G401 (cell line): ENCODE measurements at regions not wholly inside any gene's neighbourhood (a gene's known extent, or its start where the extent isn't known, plus 50 kb on each side); places are given as distances from the start of the nearest gene placed in this dataset.

ENCODE experiments used
- DNase-seq: peaks from one replicate; pipeline ENCODE4 v3.0.0-alpha.2; 2015; ENCODE audit warnings: low spot score
- in situ Hi-C: cut with HindIII; loops from 2 replicates; pipeline ENCODE4 v1.10.0; 2016; ENCODE audit warnings: low sequenced_read_pairs, mixed read lengths

DNA sequence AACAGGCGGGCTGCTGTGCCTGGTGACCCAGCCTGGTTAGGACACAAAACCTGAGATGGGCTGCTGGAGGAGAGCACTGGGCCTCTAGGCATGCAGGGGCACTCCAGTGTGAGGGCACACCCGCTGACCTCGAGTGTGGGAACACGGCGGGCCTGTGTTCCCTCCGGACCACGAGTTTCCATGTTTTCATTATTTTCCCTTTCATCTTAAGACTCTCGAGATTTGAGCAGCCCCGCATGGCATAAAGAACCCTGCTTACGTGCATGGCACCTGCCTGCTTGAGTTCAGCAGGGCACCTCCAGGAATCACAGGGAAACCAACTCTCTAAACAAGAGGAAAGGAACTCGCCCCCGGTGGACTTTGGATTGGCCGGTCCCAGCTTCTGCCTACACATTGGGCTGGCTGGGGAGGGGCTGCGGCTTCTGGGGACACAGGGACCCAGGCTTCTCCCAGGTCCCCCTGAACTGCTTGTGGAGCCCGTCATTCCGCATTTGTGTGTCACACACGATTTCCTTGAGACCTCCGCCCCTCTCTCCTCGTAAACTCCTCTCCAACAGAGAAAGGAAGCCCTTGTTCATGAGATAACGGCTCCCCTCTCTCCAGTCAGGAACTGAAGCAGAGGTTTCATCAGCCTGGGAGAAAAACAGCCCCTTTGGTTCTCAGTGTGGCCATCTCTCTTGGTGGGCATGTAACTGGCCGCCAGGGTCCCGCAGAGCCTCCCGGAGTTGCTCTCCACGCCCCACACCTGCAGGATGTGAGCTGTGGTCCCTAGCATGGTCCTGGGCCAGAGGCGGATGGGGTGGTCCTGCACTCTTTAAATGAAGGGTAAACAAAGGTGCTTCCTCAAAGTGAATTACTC, 181.8 kb downstream of the TTLL2 start:
- in situ Hi-C loops = no loop called here
- DNase-seq = no peak

DNA sequence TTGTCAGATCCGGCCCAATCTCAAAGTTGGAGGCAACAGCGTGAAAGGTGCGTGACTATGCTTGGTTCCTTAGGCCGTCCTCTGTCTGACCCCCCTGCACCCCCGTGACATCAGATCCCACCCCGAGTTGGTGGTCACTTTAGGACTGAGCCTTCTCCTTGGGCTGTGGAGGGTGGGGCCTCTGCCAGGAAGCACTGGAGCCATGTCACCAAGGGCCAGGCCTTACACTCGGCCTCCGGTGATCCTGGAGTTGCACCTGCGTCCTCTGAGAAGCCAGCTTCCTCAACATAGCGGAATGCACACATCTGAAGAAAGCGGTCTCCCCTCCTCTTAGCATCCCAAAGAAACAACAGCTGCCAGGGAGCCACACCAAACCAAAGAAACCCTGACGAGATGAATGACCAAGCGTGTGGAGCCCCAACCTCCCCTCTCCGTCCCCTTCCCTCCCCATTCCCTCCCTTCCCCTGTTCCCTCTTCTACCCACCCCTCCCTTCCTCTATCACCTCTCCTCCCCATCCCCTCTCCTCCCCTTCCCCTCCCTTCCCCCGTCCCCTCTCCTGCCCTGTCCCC, 182.6 kb downstream of the TTLL2 start:
- no peak for DNase-seq

DNA sequence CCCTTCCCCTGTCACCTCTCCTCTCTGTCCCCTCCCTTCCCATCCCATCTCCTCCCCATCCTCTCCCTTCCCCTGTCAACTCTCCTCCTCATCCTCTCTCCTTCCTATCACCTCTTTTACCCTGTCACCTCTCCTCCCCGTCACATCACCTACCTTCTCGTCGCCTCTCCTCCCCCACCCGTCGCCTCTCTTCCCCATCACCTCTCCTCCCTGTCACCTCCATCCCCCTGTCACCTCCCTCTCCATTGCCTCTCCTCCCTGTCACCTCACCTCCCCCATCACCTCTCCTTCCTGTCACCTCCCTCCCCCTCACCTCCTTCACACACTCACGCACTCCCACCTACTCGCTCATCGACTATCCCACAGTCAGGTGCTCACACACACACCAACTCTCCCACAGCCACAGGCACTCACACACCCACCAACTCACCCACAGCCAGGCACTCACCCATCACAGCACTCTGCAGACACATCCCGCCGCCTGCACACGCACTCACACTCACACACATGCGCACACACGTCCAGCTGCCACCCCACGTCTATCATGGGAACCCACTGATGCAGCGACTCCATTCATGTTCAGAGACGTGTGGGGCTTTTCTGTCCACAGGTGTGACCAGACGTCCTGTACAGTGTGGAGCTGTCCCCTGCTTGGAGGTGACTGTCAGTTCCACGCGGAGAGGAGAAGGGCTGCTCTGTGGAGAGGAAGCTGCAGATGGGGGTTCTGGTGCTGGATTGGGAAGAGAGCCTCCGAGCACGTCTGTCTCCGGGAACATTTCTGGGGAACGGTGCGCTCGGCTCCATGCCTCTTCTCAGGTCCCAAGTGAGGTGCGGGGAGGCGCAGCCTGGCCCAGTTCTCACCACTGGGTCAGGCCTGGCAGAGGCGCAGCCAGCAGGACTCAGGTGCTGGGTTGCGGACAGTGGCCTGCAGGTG, 184.3 kb downstream of the TTLL2 start:
- in situ Hi-C loops = no loop called here

More for the DNA sequence above, 182.6 kb downstream of the TTLL2 start:
- in situ Hi-C loops = no loop called here

DNA sequence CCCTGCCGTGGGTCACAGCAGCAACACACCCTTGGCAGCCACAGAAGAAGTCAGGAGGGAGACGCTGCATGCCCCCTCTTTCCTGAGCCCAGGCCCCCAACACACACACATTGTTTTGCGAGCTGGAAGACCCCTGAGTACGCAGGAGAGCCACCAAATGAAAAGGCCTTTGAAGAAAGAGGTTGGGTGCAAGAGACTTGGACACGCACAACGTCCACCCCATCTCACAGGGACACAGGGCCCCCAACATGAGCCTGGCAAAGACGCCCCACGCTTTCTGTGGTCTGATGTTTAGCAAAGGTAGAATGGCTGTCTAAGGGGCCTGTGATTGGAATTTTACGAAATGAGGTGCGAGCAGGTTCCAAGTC, 185.0 kb downstream of the TTLL2 start:
- in situ Hi-C loops = no loop called here

More for the DNA sequence above, 184.3 kb downstream of the TTLL2 start:
- no peak for DNase-seq

DNA sequence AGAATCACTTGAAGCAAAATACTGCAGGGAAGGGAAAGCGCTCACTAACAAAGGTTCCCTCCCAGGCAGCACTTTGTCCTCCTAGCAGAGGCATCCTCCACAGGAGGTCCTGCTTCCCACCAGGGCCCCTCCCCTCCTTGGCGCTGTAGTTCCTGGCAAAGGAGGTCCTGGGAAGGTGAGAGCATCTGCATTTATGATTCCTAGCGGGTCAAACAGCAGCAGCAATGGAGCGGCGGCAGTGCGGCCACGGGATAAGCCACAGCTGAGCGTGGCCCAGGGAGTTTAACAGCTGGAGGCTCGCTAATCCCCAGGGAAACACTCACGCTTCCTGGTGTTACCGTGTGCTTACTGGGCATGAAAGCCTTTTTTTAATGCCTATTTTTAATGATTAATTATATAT, 185.8 kb downstream of the TTLL2 start:
- no peak for DNase-seq
- in situ Hi-C loops = no loop called here

More for the DNA sequence above, 185.0 kb downstream of the TTLL2 start:
- DNase-seq = no peak

DNA sequence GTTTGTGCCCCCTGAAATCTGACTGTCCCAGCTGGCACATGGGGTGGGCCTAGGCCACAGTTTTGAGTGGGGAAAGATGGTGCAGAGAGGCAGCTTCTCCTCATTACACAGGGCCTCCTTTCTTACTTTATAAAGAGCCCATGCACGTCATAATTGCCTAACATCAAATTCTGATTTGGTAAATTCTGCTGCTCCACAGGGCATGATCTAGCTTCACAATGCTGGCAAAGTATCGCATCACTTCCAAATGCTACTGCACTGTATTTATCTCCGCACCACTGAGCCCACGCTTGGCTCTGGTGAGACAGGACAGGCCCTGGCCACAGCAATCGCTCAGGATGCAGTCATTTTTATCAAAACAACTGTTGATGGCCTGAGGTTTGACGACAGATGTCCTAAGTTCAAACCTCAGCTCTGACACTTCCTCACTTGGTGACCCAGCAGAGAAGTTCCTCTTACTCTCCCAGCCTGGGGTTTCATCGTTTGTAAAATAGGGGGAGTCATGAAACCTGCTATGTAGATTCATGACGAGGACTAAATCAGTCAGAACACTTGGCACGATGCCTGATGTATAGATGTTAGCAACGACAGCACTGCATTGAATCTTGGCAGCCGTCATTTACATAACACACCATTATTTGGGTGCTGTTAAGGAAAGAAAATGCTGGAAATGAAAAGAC, 187.9 kb downstream of the TTLL2 start:
- in situ Hi-C loops = no loop called here
- DNase-seq = no peak

DNA sequence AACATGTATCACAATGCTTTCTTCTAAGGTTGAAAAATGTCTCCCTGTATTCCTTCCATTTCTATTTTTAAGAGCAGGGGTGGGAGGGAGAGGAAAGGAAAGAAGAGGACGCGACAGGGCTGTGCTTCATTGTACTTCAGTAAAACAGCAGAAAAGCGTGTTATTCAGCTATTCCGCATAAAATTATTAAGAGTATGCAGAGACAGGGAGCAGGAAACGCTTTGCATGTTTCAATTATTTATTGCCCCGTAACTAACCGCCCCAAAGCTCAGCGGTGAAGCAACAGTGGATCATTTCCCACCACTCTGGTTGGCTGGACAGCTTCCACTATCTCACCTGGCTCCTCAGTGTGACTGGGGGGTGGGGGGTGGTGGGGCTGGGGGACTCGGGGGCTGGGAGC, 188.9 kb downstream of the TTLL2 start:
- no peak for DNase-seq
- in situ Hi-C loops = no loop called here

DNA sequence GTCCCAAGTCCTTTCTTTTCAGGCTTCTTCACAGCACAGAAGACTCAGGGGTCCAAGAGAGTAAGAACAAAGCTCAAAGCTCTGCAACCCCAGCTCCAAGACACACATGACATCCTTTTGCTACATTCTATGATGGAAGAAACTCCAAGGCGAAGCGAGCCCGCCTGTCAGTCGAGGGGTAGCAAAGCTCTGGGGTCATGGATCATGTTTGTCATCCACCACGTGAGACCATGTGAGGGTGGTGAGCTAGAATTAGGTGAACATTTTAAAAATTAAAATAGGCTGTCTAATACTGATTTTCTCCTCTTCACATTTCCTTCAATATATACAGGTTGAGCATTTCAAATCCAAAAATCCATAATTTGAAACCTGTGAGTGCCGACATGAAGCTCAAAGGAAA, 189.6 kb downstream of the TTLL2 start:
- in situ Hi-C loops = no loop called here
- no peak for DNase-seq

DNA sequence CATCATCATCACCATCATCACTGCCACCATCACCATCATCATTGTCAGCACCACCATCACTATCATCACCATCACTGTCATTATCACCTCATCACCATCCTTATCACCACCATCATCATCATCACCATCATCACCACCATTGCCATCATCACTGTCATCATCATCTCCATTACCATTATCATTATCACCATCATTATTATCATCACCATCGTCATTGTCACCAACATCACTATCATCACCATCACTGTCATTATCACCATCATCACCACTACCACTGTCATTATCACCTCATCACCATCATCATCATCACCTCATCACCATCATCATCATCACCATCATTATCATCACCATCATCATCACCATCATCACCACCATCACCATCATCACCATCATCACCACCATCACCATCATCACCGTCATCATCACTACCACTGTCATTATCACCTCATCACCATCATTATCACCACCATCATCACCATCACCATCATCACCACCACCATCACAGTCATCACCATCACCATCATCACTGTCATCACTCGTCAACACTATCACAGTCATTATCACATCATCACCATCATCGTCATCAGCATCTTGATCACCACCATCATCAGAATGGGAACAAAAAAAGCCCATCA, 191.1 kb downstream of the TTLL2 start:
- in situ Hi-C loops = no loop called here
- DNase-seq = no peak

DNA sequence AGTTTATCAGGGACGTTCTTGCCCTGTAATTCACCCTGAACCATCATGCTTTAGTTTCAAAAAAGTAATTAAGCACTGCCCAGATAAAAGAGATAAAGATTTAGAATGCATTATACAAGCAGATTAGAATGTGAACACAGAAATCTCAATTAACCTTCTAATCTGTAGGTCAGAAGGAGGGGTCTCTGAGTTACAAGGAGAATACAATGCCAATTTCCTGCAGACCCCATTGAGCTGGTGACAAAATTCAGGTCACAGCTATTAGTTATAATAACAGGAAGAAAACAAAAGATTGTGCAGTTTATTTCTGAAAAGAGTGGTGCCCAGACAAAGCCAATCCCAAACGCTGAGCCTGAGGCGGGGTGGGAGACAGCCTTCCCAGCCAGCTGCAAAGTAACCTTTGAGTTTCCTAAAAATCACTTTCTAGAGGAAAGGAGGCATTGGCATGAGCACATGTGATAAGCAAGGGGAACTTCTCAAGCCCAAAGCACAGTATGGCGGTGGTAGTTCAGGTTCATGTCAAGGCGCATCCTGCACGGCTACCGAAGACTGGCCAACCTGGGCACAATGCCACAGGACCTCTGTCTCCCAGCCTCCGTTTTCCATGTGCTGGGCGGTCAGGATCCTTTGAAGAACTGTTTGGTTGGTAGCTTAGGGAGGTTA, 192.5 kb downstream of the TTLL2 start:
- in situ Hi-C loops = no loop called here
- no peak for DNase-seq

DNA sequence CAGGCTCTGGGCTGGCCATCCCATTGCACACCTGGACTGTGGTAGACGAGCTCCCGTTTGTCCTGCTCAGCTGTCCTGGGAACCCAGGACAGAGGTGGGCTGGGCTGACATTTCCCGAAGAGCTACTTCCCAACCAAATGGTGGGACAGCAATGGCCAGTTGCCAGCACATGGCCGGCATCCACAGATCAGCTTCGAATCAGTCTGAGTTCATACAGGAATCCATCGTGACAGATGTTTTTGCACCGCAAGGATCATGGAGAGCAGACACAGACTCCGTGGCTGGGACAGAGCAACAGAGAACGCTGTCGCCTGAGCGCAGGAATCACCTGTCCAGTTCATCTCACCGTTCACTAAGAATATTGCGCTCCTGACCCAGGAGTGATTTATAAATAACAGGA, 198.5 kb downstream of the TTLL2 start:
- no peak for DNase-seq
- in situ Hi-C loops = no loop called here

DNA sequence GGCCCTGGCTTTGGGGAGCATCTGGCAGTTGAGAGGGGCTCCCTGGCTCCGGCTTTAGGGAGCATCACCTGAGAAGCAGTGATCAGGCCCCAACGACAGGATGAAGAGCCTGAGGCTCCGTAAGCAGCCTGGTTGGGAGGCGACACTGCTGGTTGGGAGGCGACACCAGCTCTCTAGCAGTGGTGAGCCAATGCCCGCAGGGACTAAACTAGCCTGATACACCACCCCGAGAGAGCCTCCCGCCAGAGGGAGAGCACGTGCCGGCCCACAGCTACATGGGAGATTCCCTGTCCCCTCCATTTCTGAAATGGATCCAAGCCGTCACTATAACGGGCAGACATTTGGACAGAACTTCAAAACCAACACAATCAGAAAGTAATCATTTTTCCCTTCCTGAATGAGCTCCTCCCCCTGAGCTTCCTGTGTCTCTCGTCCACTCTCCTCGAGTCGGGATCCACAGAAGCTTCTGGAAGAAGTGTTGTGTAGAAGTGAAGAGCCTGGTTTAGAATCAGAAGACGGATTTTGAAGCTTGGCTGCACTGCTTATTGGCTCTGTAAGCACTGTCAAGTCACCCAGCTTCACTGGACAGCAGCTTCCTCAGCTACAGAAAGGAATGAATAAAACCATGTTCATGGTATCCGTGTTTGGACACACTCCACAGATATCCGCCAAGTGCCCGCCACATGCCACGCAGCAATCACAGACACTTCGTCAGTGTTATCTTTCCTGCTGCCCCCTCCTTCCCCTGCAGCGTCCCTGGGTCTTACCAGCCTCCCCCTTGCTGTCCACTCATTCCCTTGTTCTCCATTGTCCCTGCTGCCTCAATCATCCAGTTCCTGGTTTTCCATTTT, 199.6 kb downstream of the TTLL2 start:
- no peak for DNase-seq
- in situ Hi-C loops = no loop called here

DNA sequence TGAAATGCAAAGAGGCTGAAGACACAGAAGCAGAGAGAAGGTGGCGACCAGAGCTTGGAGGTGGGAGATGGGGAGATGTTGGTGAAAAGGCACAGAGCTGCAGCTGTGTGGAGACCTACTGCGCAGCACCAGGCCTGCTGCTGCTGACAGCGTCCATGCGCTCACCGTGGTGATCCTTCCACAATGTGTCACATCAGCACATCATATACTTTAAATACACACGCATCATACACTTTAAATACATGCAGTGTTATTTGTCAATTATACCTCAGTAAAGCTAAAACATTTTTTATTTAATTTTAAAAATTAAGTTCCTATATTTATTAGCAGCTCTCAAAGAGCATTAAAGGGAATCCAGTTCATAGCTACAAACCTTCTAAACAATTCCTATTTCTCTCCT, 200.9 kb downstream of the TTLL2 start:
- in situ Hi-C loops = no loop called here
- DNase-seq = no peak

DNA sequence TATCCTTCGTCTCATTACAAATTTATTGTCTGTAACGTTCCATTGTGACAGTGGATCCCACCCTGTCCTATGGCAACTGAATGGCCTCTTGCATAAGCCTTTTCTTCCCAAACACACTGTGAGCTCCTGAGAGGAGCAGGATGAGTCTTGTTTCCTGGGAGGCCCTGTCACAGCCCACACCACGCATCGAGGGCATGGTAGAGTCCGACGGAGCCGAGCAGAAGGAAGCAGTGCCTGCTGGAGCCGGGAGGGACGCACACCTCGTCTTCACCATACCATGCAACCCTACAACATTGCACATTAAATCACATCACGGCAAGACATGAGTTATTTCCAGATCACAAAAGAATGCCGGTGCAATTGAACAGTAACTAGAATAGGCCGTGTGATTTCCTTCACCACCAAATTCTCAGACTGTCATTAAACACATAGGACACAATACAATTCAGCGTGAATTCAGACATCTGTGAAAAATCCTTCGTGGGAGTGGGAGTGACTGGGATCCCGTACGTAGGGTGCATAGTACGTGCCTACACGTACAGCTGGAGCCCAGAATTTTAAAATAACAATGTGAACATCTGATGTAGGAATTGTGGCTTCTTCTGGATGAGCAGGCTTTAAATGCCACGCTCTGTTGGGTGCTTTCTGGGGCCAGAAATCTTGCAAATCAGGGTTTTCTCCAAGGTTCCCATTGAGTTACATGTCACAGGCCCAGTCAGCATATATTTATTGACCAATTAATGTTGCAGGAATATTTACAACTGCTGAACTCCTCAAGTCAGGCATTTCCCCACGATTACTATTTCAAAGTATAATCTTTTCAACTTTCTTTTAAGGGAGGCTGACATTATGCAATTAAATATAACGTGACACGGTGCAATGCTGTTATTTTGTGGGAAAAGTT, 201.8 kb downstream of the TTLL2 start:
- DNase-seq = no peak
- in situ Hi-C loops = no loop called here

DNA sequence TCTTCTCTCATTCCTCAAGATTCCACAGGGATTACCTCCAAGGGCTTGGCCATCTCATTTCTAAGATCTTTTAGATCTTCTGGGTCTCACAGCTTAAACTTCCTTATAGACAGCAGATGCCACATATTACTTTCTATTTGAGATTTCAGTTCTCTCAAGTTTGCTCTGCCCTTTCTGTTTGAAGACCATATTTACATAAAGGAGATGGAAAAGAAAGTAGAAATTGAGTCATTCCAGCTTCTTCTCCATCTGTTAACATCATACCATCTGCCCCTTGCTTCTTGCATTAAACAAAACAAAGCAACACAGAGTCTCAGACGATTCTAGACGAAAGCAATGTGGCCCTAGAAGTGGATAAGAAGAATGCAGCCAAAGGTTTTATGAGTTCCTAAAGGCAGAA, 203.4 kb downstream of the TTLL2 start:
- in situ Hi-C loops = no loop called here
- DNase-seq = no peak

DNA sequence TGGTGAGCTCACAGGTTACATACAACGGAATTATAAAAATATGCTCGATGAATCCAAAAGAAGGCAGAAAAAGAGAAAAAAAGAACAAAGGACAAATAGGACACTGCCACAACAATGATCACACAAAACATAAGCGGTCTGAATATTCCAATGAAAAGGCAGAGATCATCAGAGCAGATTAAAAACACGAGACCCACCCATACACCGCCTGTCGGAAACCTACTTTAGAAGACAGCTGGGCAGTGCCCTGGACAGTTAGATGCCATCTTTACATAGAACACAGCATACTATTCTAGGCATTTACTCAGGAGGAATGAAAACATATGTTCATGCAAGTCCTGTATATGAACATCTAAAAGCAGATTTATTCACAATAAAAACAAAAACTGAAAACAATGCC, 204.1 kb downstream of the TTLL2 start:
- in situ Hi-C loops = no loop called here

More for the DNA sequence above, 204.1 kb downstream of the TTLL2 start:
- DNase-seq = no peak
